Activated CD4-positive, alpha-beta T cell treated with anti-CD3 and anti-CD28 coated beads, Interleukin-2, amount 50 U/mL, for 24 hours (primary cell): ENCODE measurements at regions not wholly inside any gene's neighbourhood (a gene's known extent, or its start where the extent isn't known, plus 50 kb on each side); places are given as distances from the start of the nearest gene placed in this dataset.
A peak's percentile ranks its signal among the peaks of the same experiment; 100 is the strongest.

Experiments
- DNase-seq, 2 donors: peaks; one replicate each; pipeline ENCODE4 v3.0.0-alpha.2; 2020; ENCODE audit warnings: low read depth in 1 of 2, low spot score in 1 of 2

- DNase-seq: no peak
Measured at GRCh38 chr2:147095376-147095775, 749.5 kb upstream of the ACVR2A start.

- DNase-seq: no peak
Measured at GRCh38 chr2:147094077-147094476, 750.8 kb upstream of the ACVR2A start.

GRCh38 chr2:147092266-147092665 is 752.6 kb upstream of the ACVR2A start:
- DNase-seq: no peak

GRCh38 chr2:147091448-147091847 is 753.4 kb upstream of the ACVR2A start:
- DNase-seq: no peak

- DNase-seq: no peak
Measured at GRCh38 chr2:147088871-147089270, 756.0 kb upstream of the ACVR2A start.

GRCh38 chr2:147086715-147087114 is 758.1 kb upstream of the ACVR2A start:
- DNase-seq: no peak

- DNase-seq: no peak
Measured at GRCh38 chr2:147083664-147084063, 761.2 kb upstream of the ACVR2A start.

- DNase-seq: peak in 1 of 2 donors; percentile 55
Measured at GRCh38 chr2:147082850-147083522, 761.8 kb upstream of the ACVR2A start.

- no peak for DNase-seq
Measured at GRCh38 chr2:147081831-147082230, 763.0 kb upstream of the ACVR2A start.

GRCh38 chr2:147076634-147077033 is 768.2 kb upstream of the ACVR2A start:
- DNase-seq: no peak

GRCh38 chr2:147068071-147068470 is 776.8 kb upstream of the ACVR2A start:
- no peak for DNase-seq

GRCh38 chr2:147067136-147067535 is 777.7 kb upstream of the ACVR2A start:
- no peak for DNase-seq

GRCh38 chr2:147062073-147062472 is 782.8 kb upstream of the ACVR2A start:
- DNase-seq: no peak

- DNase-seq: no peak
Measured at GRCh38 chr2:147061269-147061668, 783.6 kb upstream of the ACVR2A start.

- no peak for DNase-seq
Measured at GRCh38 chr2:147057892-147058490, 786.8 kb upstream of the ACVR2A start.

GRCh38 chr2:147051814-147052213 is 793.0 kb upstream of the ACVR2A start:
- DNase-seq: no peak

- DNase-seq: no peak
Measured at GRCh38 chr2:147051248-147051647, 793.6 kb upstream of the ACVR2A start.

GRCh38 chr2:147049957-147050356 is 794.9 kb upstream of the ACVR2A start:
- no peak for DNase-seq

GRCh38 chr2:147046473-147046872 is 798.4 kb upstream of the ACVR2A start:
- DNase-seq: no peak

- peak; percentile 10 to 21 for DNase-seq
Measured at GRCh38 chr2:147045113-147045512, 799.7 kb upstream of the ACVR2A start.

GRCh38 chr2:147041121-147041494 is 803.7 kb upstream of the ACVR2A start:
- DNase-seq: no peak

GRCh38 chr2:147040298-147041120 is 804.3 kb upstream of the ACVR2A start:
- no peak for DNase-seq
